Testis (tissue), 2 donors: ENCODE measurements at regions not wholly inside any gene's neighbourhood (a gene's known extent, or its start where the extent isn't known, plus 50 kb on each side); places are given as distances from the start of the nearest gene placed in this dataset.

Source experiments
- CTCF ChIP-seq, 3 experiments: fragments of 450-650 bp in 2 of 3; fragments of 200-600 bp in 1 of 3; sonication (generic) in 1 of 3; IDR thresholded peaks; one replicate each; pipeline ENCODE4 v1.5.1; 2016 to 2019; ENCODE audit warnings: antibody characterized with exemption in 3 of 3, mild to moderate bottlenecking in 2 of 3, moderate library complexity in 1 of 3
- POLR2A ChIP-seq: fragments of 450-650 bp; IDR thresholded peaks from one replicate; pipeline ENCODE4 v1.6.1; 2017; ENCODE audit warnings: antibody characterized with exemption, mild to moderate bottlenecking, moderate library complexity

- no peak for TF ChIP-seq CTCF (IDR thresholded peaks at IDR 0.05)
- TF ChIP-seq POLR2A: no peak
Measured at GRCh38 chr14:86333493-86333892, 803.5 kb downstream of the FLRT2 start.
